ENCODE measurements at regions not wholly inside any gene's neighbourhood (a gene's known extent, or its start where the extent isn't known, plus 50 kb on each side); places are given as distances from the start of the nearest gene placed in this dataset.

DNA sequence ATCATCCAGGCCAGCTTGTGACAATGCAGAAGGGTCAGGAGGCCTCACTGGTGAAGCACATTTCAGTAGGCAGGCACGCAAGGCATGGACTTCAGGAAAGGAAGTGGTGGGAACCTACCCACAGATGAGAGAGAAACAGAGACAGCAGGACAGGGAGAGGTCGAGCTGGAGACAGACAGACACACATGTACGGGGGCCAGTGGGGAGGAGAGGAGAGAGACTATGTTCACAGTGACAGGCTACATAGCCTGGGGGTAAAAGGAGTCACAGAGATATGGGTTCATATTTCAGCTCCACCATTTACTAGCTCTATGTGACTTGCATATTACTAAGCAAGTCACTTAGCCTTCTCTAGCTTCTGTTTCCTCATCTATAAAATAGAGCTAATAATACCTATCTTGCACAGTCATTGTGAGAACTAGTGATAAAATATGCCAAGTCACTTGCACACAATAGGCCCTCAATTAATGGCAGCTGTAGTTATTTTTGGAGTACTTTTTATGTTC is 91.1 kb upstream of the FUT8 start:
- DNase-seq = peak; percentile 42 to 68 (median 66)

DNA sequence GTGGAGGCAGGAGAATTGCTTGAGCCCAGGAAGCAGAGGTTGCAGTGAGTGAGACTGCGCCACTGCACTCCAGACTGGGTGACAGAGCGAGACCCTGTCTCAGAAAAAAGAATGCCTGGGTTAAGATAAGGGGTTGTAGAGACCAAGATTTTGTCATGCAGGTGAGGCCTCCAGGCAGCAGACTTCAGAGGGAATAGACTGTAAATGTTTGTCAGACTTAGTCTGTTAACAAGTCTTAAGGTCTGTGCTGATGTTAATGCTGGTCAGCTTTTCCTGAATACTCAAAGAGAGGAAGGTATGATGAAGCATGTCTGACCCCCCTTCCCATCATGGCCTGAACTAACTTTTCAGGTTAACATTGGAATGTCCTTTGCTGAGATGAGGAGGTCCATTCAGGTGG is 83.0 kb upstream of the FUT8 start:
- no peak for DNase-seq

DNA sequence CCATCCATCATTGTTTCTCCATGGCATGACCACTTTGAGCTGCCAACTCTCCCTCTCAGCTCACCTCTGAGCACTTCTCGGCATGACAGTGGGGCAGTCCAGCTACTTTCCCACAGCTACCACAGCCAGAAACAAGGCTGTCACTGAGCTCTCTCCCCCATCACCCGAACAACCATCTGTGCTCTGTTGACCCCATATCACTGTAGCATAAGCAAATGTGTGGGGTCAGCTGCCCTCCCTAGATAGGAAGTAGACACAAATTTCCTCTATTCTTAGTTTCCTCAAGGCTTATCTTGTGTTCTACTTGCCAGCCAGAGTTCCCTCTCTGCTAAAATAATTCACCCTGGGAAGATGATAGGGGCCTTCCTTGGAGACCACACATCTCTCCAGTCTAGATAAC is 82.6 kb upstream of the FUT8 start:
- DNase-seq = peak in 2 of 4 experiments; percentile 12 to 37

DNA sequence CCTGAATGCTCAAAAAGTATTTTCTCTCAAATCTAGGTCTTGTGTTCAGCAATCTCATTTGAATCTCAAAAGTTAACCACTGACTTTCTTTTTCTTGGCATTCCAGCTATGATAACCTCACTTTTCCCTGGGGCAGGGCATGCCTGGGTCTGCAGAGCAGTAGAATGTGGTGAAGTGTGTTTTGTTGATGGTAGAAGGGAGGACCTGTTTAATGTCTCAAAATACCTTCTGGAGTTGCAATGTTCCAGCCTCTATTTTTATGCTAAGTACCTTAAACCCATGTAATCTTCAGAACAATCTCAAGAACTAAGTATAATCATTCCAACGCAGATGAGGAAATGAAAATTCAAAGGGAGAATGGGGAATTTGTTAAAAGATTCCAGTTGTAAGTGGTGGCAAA is 82.1 kb upstream of the FUT8 start:
- DNase-seq = no peak

DNA sequence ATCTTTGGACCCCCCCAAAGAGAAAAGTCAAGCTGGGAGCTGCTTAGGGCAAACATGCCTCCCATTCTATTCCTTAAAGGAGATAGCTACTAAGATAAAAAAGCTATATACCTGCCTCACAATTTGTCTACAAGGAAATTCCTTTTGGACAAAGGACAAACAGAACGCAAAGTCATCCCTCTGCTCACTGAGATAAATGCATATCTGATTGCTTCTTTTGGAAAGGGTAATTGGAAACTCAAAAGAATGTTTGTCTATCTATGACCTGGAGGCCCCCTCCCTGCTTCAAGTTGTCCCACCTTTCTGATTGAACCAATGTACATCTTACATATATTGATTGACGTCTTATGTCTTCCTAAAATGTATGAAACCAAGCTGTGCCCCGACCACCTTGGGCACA is 80.9 kb upstream of the FUT8 start:
- DNase-seq = no peak

DNA sequence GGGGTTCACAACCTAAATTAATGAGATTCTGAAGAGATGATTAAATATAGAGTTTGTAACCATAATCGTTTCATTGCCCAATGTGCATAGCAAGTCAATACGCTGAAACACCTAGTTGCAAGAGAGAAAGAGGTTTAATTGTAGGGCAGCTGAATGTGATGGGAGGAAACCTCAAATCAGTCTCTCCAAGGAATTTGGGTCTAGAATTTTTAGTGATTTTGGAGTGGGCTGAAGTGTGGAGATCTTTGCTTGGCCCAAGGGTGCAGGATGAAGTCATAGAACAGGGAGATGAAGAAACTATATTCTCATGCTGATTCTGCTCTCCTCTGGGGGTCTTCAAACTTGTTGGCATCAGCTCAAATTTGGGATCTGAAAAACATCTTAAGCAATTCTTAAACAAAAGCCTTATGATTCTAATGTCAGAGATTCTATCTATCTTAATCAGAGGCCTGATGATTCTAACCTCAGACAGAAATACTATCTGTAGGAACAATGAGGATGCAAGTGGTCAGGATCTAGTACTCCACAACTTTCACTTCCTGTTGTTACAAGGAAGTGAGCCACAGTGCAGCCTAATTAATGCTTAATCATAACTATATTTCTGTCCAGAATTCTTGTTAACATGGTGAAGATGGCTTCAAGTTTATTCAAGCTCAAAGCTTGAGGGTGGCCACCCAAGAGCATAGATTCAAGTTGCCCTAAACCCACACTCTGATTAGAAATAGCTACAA is 80.2 kb upstream of the FUT8 start:
- peak; percentile 56 to 91 (median 80) for DNase-seq

DNA sequence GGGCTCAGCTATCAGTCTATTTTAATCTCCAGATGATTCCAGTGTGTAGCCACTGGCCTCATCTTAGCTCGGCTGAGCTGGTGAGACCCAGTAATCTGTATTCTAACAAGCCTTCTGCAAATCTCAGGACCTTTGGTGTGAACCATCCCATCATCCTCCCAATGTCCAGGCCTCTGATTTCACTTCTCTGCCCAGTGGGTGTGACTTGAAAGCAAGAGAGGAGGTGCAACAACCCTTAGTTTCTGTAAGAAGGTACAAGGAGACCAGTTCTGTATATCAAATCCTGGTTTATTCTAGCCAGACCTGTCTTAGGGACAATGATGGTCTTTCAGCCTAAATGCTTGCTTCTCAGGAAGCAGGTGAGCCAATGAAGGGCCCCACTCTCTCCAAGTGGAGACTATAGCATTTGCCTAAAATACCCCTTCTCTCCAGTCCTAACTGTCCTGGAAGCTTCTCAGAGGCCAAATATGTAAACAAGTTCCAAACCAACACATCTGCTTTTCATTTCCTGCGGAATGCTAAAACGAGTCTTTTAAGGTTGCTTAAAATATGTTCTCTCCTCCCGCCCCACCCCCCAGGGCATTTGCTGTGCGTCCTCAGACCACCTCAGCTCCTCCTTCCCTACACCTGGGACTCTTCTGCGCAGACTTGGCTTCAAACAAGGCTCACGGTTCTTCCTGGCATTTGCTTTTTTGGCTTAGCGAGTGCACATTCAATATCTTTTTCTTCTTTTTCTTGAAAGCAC is 78.4 kb upstream of the FUT8 start:
- DNase-seq = no peak

DNA sequence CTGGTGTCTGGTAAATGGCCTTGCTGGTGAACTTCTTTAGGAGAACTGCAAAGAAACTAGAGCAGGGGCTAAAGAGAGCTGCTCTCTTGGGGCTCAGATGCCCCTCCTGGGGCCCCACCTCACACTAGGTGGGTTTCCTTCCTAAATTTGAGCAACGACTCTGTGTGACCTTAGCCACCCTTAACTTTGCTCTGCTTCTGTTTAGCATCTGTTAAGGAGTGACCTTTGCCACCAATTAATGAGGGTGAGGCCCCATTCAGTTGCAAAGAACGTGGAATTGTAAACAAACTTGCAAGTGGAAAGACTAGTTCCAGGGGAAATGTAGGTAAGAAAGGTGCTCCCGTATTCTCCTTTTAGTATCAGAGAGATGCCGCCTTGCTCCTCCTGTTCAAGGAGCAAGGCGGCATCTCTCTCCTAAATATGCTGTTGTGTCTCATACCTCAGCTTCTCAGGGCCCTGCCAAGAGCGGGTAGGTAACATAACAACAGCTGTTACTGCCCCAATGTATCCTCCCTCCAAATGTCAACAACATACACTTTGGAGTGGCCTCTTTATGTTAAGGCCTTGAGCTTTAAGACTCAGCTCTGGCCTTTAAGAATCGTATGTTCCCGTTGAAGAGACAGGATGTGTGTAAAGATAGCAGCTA is 77.6 kb upstream of the FUT8 start:
- no peak for DNase-seq

DNA sequence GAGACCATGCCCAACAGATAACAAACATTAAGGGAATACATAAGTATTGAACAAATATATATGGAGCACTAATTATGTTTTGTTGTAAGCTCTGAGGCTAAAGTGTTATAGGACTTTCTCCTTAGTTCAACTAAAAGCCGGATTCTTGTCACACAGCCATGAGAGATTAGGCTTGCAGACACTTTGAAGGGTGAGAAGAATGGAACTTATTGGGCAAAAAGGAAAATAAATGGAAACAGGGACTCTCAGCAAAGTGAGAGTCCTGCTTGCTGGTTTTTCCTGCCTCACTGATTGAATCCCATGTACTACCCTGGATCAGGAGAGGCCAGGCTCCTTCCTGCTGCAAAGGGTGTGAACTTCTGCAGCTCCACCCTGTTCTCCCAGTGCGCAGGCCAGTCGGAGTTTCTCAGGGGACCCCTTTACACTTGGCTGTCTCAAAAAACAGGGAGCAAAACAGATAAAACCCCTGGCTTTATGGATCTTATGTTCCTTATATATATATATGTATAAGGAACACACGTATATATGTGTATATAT is 77.1 kb upstream of the FUT8 start:
- no peak for DNase-seq

DNA sequence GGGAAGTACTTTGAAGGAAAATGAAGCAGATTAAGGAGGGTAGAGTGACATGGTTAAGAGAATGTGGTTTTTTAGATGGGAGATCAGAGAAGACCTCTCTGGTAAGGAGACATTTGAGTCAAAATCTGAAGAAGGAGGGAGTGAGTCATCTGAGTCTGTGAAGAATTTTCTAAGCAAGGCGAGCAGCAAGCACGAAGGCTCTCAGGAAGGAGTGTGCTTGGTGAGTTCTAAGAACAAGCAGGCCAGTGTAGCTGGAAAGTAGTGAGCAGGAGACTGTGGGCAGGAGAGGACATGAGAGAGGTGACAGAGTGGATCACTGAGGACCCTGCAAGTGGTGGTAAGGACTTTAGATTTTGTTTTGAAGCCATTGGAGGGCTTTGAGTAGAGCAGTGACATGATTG is 76.3 kb upstream of the FUT8 start:
- DNase-seq = no peak

DNA sequence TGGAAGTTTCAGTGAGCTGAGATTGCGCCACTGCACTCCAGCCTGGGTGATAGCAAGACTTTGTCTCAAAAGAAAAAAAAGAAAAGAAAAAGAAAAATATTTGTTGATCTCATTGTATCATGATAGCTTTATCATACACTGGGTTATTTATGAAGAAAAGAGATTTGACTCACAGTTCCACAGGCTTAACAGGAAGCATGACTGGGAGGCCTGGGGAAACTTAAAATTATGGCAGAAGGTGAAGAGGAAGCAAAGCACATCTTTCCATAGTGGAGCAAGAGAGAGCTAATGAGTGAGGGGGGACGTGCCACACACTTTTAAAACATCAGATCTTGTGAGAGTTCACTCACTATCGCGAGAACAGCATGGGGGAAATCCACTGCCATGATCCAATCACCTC is 72.7 kb upstream of the FUT8 start:
- DNase-seq = peak in 3 of 4 experiments; percentile 15 to 56 (median 34)

DNA sequence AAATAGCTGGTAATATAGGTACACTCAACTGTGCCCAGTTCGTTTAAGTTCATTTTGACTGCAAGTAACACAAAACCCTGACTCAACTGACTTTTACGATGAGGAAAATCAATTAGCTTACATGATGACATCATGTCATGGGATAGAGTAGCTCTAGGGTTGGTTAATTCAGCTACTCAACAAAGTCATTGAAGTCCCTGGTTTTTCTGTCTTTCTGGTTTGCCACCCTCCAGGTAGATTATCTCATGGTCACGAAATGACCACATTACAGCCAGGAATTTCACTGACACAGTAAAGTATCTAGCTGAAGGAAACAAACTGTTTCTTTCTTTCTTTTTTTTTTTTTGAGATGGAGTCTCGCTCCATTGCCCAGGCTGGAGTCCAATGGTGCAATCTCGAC is 68.5 kb upstream of the FUT8 start:
- DNase-seq = no peak

DNA sequence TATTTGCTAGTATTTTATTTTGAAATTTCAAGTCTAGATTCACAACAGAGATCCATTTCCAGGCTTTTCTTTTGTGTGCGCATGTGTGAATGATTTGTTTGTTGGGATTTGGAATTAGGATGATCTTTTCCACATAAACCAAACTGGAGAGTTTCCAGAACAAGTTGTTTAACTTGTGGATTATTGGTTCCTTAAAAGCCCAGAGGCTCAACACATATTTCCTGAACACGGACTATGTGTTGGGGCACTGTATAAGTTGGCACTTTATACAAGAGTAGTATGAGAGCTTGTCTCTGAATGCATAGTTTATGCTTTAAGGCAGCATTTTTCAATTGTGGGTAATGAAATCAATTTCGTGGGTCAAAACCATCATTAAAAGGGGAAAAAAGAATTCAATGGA is 67.3 kb upstream of the FUT8 start:
- no peak for DNase-seq

DNA sequence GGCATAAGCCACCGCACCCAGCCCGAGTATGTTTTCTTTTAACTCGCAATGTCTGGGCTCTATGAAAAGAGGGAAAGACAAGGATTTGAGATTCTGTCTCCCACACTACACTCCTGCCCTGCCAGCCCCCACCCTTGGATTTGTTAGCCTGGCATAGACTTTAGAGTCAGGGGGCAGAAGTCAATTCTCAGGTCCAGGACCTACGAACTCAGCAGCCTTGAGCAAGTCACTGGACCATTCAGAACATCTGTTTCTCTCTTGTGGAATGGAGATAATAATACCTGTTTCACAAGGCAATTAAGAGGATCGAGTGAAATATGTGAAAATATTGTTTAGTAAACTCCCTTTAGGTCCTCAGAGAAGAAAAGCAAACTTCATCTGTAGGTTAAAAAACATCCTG is 66.1 kb upstream of the FUT8 start:
- DNase-seq = no peak

DNA sequence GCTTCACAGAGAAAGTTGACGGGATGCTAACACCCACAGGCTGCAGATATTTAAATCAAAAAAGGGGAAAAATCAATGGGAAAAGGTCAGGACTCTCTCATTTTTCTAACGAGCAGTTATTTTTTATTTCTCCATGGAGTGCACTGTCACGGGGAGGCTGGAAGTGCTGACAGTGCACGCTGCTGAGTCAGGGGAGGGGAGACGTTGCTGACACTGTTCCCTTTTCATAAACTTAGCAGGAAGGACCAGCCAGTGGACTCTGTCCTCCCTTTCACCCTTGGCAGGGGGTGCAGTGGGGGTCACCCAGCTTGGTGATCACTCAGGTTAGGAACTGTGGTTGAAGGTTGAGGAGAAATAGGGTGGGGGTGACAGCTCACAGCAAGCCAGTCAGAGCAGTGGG is 65.6 kb upstream of the FUT8 start:
- peak; percentile 75 to 87 (median 85) for DNase-seq

DNA sequence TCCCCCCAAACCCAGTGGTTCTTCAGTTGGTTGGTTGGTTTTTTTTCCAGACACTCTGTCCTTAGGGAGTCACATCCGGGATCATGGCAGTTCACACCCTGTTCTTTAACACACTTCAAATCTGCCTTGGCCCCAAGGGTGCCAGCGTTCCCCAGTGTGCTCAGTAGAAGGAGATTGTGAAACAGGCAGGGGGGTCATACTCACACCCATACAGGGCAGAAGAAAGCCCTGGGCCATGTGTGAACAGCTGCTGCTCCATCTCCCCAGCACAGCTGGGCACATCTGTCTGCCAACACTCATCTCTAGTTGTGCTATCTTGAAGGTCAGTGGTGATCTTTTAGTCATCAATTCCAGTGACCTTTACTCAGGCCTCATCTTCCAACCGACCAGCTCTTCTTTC is 64.4 kb upstream of the FUT8 start:
- no peak for DNase-seq

DNA sequence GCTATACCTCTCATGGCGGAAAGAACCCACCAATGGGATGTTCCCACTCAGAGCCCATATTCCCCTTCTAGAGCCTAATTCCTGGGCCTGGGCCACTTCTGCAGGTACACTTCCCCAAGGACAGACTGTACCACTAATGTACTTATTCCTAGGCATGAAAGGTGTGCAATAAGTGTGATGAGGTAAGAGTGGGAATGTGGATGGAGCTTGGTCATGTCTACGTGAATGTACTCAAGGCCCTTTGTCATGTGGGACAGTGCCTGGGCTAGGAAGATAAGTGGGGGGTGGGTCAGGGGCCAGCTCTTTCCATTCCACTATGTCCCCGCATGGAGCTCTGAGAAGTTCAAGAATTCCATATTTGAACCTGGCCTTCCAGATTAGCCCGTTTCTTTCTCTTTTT is 63.4 kb upstream of the FUT8 start:
- no peak for DNase-seq

DNA sequence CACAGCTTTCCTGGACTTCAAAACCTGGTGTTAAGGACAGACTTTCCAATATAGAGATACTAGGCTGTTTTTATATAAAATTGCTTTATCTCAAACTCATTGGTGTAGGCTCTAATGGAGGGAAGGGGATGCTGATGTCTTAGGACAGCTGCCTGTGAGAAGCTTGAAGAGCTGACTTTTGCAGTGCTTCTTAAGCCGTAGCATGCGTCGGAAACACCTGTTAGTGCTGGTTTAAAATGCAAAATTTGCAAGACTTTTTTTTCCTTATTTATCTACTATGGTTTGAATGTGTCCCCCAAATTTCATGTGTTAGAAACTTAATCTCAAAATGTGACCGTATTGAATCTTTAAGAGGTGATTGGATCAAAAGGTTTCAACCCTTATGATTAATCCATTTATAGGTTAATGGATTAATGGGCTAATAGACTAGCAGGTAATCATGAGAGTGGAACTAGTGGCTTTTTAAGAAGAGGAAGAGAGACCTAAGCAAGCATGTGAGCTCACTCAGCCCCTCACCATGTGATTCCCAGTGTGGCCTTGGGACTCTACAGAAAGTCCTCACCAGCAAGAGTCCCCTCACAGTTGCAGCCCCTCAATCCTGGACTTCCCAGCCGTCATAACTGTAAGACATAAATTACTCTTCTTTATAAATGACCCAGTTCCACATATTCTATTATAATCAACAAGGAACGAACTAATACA is 60.9 kb upstream of the FUT8 start:
- DNase-seq = peak in 1 of 4 experiments; percentile 19

DNA sequence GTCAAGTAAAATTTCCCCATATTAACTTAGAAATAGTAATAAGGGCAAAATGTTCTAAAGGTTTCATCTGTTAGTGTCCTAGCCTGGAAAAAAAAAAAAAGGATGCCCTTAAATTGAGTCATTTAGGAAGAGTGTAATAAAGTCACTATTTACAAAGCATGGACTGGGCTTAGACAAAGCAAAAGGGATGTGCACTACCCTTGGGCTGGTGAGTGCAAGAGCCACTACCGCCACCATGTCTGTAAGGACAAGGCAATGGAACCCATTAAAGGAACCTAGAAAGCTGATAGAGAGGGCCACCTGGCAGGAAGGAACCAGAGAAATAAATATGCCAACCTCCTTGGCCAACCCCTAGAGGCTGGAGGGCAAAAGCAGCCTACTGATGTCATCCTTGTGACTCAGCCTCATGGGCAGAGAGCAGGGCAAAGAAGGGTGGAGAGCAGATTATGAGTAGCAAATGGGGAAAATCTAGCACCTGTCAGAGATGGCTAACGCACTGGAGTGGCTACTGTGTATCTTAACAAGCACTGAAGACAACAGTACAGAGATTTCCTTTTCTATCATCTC is 59.5 kb upstream of the FUT8 start:
- peak; percentile 36 to 62 (median 53) for DNase-seq

DNA sequence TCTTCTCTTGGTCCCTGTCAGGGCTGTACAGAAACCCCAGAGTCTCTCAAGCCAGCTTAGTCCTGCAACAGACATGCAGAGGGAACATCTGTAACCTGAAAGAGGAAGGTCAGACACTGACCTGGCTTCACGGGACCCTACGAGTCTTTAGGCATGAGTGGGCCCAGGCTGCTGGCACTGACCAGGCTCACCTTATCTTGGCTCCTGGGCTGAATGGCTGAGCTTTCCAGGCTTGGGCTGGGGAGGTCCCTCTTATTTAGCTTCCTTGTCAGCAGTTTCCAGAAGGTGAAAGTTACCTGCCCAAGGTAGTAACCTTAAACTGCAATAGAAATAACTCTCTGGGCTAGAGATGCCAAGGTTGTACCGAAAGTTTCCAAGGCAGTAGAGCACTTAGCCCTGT is 58.4 kb upstream of the FUT8 start:
- DNase-seq = no peak

DNA sequence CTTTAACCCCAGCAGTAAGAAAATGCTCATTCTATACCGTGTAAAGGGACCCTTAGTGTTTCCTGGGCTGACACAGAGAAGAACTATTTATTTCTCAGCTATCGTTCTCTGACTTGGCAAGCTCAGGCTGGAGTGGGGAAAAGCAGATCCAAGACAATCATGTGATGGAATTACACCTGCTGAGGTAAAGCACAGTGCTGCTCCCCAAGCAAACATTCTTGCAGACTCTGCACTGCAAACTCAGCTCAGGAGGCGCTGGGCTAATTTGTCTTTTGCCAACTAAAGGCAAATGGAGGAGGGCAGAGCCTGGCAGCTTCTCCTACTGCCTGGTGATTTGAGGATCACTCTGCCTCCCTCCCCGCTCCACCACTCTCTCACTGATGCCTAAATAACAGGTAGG is 57.8 kb upstream of the FUT8 start:
- DNase-seq = no peak

DNA sequence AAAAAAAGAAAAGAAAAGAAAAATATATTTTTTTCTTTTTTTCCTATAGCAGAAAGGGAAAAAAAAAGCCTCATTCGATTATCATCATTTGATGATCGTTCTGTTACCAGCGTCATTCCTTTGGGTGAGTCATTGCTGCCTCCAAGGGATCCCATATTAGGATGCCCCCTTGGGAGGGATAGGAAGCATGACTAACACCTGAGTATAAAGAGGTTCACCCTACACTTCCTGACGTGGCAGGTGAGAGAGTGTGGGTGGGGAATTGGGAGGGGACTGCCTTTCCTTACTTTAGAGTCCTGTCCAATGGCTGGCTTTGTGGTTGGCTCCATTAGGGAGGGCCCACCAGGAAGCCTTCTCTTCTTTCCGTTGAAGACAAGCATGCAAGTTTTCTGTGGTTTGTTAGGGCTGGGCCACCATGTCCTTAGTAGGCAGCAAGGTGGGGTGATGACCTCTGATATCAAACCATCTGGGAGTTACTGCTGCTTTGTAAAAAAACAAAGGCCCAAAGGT is 56.1 kb upstream of the FUT8 start:
- no peak for DNase-seq

All from suppressor macrophage (primary cell).